ENCODE measurements at regions not wholly inside any gene's neighbourhood (a gene's known extent, or its start where the extent isn't known, plus 50 kb on each side); places are given as distances from the start of the nearest gene placed in this dataset.
"Not testable (repeated sequence)": the region's sequence is repeated elsewhere in the genome, so short reads cannot be mapped to it uniquely, and the experiment has no call there.

- Mint-ChIP-seq H3K36me3 (ENCODE audit: low read depth) (no peaks in the 10 kb centered on the region), H3K27ac (no peak overlapping the region), H3K4me3 (no peak overlapping the region), H3K4me1 (peaks cover 33% of the 10 kb centered on the region), H3K9me3 (no peaks in the 10 kb centered on the region), H3K27me3 (no peaks in the 10 kb centered on the region)
- ATAC-seq (replicated peaks) = no peak
These were observed 63.4 kb upstream of the KLF7 start for GRCh38 chr2:207229161-207229560.

- Mint-ChIP-seq H3K27ac (peak overlapping the region; percentile 58), H3K4me3 (peak overlapping the region; percentile 11), H3K4me1 (peaks cover 20% of the 10 kb centered on the region)
These were observed 64.7 kb upstream of the KLF7 start for GRCh38 chr2:207230261-207231105.

GRCh38 chr2:207231106-207231865 lies 65.5 kb upstream of the KLF7 start:
- H3K9me3 Mint-ChIP-seq = no peaks in the 10 kb centered on the region
- H3K27me3 Mint-ChIP-seq = no peaks in the 10 kb centered on the region
- peaks cover 20% of the 10 kb centered on the region for H3K4me1 Mint-ChIP-seq
- H3K27ac Mint-ChIP-seq = peak overlapping the region; percentile 58
- no peaks in the 10 kb centered on the region for H3K36me3 Mint-ChIP-seq (ENCODE audit: low read depth)
- H3K4me3 Mint-ChIP-seq = peak overlapping the region; percentile 11
- peak; percentile 74 for ATAC-seq (replicated peaks)

More at GRCh38 chr2:207230261-207231105, 64.7 kb upstream of the KLF7 start:
- H3K36me3 Mint-ChIP-seq (ENCODE audit: low read depth) = no peaks in the 10 kb centered on the region
- no peaks in the 10 kb centered on the region for H3K27me3 Mint-ChIP-seq
- ATAC-seq (replicated peaks) = peak; percentile 33
- no peaks in the 10 kb centered on the region for H3K9me3 Mint-ChIP-seq

DNA sequence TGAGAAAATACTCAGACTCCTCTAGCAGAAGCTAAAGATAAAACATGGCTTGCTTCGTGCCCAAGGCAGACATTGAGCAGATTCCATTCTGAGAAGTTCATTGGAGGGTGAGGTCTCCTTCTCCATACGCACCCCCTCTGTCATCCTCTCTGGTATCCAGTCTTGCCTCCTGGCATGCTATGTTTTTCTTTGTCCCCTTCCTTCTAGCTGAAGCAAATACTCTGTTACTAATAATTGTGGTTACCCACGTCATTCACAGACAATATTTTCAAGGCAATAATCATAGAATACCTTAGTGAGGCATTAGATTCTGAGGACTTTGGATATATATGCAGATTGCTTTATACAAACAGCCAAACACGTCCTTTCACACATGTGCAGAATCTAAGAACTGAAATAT lies 66.2 kb upstream of the KLF7 start:
- no peak for ATAC-seq (replicated peaks)
- Mint-ChIP-seq H3K27me3 (no peaks in the 10 kb centered on the region), H3K9me3 (no peaks in the 10 kb centered on the region), H3K36me3 (ENCODE audit: low read depth) (no peaks in the 10 kb centered on the region), H3K27ac (peak overlapping the region; percentile 58), H3K4me3 (no peak overlapping the region), H3K4me1 (peaks cover 14% of the 10 kb centered on the region)

GRCh38 chr2:207233141-207233540 lies 67.4 kb upstream of the KLF7 start:
- H3K27ac Mint-ChIP-seq; H3K36me3 Mint-ChIP-seq (ENCODE audit: low read depth); H3K27me3 Mint-ChIP-seq; ATAC-seq (replicated peaks); H3K9me3 Mint-ChIP-seq; H3K4me3 Mint-ChIP-seq: not testable (repeated sequence)
- peaks cover 17% of the 10 kb centered on the region for H3K4me1 Mint-ChIP-seq

DNA sequence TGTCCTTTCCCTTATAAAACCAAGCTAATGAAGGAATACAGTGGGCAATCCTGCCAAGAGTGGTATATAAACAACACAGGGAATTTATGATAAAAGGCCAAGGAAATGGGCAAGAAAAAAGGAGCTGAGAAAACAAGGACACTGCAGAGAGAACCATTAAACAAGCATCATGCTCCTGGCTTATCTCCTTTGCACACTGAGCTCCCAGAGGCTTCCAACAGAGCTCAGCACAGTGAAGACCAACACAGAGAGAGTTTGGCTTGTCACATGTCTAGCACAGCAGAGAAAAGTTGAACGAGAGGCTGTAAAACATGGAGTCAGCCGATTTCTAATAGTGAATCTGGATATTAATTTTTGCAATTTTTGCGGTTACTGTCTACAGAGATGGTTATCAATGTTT lies 68.0 kb upstream of the KLF7 start:
- peaks cover 18% of the 10 kb centered on the region for H3K4me1 Mint-ChIP-seq
- H3K27ac Mint-ChIP-seq = no peak overlapping the region
- no peaks in the 10 kb centered on the region for H3K27me3 Mint-ChIP-seq
- H3K4me3 Mint-ChIP-seq = no peak overlapping the region
- H3K9me3 Mint-ChIP-seq = no peaks in the 10 kb centered on the region
- no peaks in the 10 kb centered on the region for H3K36me3 Mint-ChIP-seq (ENCODE audit: low read depth)
- ATAC-seq (replicated peaks) = no peak

GRCh38 chr2:207235621-207236020 lies 69.9 kb upstream of the KLF7 start:
- Mint-ChIP-seq H3K4me1 (peaks cover 15% of the 10 kb centered on the region), H3K9me3 (no peaks in the 10 kb centered on the region), H3K4me3 (no peak overlapping the region), H3K27ac (no peak overlapping the region), H3K27me3 (no peaks in the 10 kb centered on the region), H3K36me3 (ENCODE audit: low read depth) (no peaks in the 10 kb centered on the region)
- ATAC-seq (replicated peaks) = no peak

DNA sequence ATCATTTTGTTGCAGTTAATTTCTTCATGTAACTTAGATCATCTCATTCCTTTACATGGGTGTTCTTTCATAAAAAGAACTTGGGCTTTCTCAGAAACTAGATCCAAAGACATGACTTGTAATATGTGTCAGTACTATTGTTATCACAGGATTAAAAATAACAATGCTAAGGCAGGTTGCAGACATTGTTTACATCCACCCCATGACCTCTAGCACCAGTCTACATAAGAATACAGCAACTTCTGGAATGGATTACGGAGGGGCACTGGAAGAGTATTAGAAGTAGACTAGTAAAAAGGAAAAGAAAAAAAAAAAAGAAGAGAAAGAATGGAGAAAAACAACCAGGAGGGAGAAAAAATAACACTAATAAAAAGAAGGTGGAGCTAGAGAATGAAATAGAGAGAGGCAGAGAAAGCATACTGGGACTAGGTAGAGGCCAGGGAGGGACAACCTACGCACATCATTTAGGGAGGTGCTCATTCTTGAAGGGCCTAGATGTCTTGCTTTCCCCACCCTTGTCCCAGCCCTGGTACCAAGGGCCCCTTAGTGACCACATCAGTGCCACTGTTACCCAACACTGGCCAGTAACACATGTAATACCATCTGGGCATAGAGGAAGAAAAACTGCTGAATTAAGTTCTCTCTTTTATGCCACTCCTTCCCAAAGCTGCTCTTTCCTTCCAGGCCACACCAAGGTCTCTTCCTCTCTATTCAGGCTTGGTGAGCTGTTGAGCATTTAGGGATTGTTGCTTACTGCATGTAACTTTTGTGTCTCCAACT lies 70.6 kb upstream of the KLF7 start:
- no peak overlapping the region for H3K27ac Mint-ChIP-seq
- H3K9me3 Mint-ChIP-seq = no peaks in the 10 kb centered on the region
- peaks cover 10% of the 10 kb centered on the region for H3K4me1 Mint-ChIP-seq
- no peaks in the 10 kb centered on the region for H3K36me3 Mint-ChIP-seq (ENCODE audit: low read depth)
- no peaks in the 10 kb centered on the region for H3K27me3 Mint-ChIP-seq
- H3K4me3 Mint-ChIP-seq = no peak overlapping the region
- no peak for ATAC-seq (replicated peaks)

GRCh38 chr2:207238831-207239701 lies 73.3 kb upstream of the KLF7 start:
- Mint-ChIP-seq H3K27ac (peak overlapping the region; percentile 71), H3K27me3 (no peaks in the 10 kb centered on the region), H3K36me3 (ENCODE audit: low read depth) (no peaks in the 10 kb centered on the region), H3K4me1 (peaks cover 9% of the 10 kb centered on the region), H3K4me3 (no peak overlapping the region), H3K9me3 (no peaks in the 10 kb centered on the region)
- ATAC-seq (replicated peaks) = peak; percentile 16

- Mint-ChIP-seq H3K4me3 (no peak overlapping the region), H3K36me3 (ENCODE audit: low read depth) (no peaks in the 10 kb centered on the region), H3K4me1 (peaks cover 9% of the 10 kb centered on the region), H3K27me3 (no peaks in the 10 kb centered on the region), H3K27ac (no peak overlapping the region), H3K9me3 (no peaks in the 10 kb centered on the region)
- peak; percentile 36 for ATAC-seq (replicated peaks)
These were observed 74.2 kb upstream of the KLF7 start for GRCh38 chr2:207239754-207240494.

- peak; percentile 59 for ATAC-seq (replicated peaks)
- H3K4me1 Mint-ChIP-seq = peaks cover 9% of the 10 kb centered on the region
- H3K4me3 Mint-ChIP-seq = no peak overlapping the region
- H3K9me3 Mint-ChIP-seq = no peaks in the 10 kb centered on the region
- H3K36me3 Mint-ChIP-seq (ENCODE audit: low read depth) = no peaks in the 10 kb centered on the region
- no peaks in the 10 kb centered on the region for H3K27me3 Mint-ChIP-seq
- H3K27ac Mint-ChIP-seq = no peak overlapping the region
These were observed 74.9 kb upstream of the KLF7 start for GRCh38 chr2:207240649-207241048.

DNA sequence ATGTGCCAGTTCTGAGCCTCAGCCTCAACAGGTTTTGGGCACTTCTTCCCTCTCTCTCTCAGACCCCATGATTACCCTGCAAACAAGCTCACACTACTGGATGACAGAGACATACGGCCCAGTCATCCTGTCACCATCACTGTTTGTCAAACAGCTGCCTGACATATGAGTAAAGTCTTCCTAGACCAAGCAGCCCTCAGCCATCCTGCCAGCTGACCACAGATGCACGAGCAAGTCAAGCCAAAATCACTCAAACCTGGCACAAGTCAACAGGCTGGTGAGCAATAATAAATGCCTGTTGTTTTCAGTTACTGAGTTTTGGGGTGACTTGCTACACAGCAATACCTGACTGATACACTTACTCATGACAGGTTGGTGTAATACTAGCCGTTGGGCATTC lies 75.5 kb upstream of the KLF7 start:
- H3K27ac Mint-ChIP-seq = no peak overlapping the region
- peak; percentile 87 for ATAC-seq (replicated peaks)
- no peaks in the 10 kb centered on the region for H3K9me3 Mint-ChIP-seq
- no peak overlapping the region for H3K4me3 Mint-ChIP-seq
- peaks cover 9% of the 10 kb centered on the region for H3K4me1 Mint-ChIP-seq
- no peaks in the 10 kb centered on the region for H3K27me3 Mint-ChIP-seq
- H3K36me3 Mint-ChIP-seq (ENCODE audit: low read depth) = no peaks in the 10 kb centered on the region

DNA sequence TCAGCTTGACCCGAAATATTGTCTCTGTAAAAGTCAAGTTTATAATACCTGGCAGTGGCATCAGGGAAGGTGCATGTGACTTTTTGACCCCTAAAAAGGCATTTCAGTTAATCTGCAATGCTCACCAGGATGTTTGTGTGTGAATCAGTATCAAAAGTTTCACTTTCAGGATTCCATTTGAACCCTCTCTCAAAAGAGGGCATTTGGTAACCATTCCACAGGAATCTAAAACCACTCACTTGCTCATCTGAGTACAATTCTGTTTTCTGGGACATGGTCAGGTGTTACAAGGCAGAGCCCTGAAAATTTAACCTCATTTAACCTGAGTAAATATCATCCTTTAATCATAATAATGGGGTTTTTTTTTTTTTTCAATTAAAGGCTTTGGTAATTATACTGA lies 77.9 kb upstream of the KLF7 start:
- no peaks in the 10 kb centered on the region for H3K9me3 Mint-ChIP-seq
- no peaks in the 10 kb centered on the region for H3K36me3 Mint-ChIP-seq (ENCODE audit: low read depth)
- peaks cover 5% of the 10 kb centered on the region for H3K4me1 Mint-ChIP-seq
- H3K27me3 Mint-ChIP-seq = no peaks in the 10 kb centered on the region
- H3K4me3 Mint-ChIP-seq = no peak overlapping the region
- no peak for ATAC-seq (replicated peaks)
- no peak overlapping the region for H3K27ac Mint-ChIP-seq

Data from activated T-helper 17 cell treated with anti-CD3 and anti-CD28 coated beads, Interleukin-2, amount 50 U/mL, for 72 hours (primary cell).